ENCODE measurements at regions not wholly inside any gene's neighbourhood (a gene's known extent, or its start where the extent isn't known, plus 50 kb on each side); places are given as distances from the start of the nearest gene placed in this dataset.

GRCh38 chr9:82546136-82546535, 516.8 kb downstream of the RASEF start:
- Histone ChIP-seq H3K4me2 (ENCODE audit: extremely low read depth, insufficient read depth, low read length) (no peak overlapping the region), H3K79me2 (ENCODE audit: control insufficient read depth, insufficient read depth, low read length) (no peaks in the 10 kb centered on the region), H4K20me1 (ENCODE audit: control insufficient read depth, extremely low read depth, insufficient read depth, low read length) (no peaks in the 10 kb centered on the region), H3K4me3 (replicated peaks in 1 of 4; ENCODE audit: control extremely low read depth in 1 of 4, insufficient read depth in 1 of 4, low read depth in 3 of 4, low read length in 4 of 4) (no peak overlapping the region), H3K9me3 (ENCODE audit: control insufficient read depth, insufficient read depth, low read depth, low read length) (no peaks in the 10 kb centered on the region), H3K27me3 (ENCODE audit: control insufficient read depth, insufficient read depth, low read length) (no peaks in the 10 kb centered on the region), H2AFZ (ENCODE audit: low read length) (no peak overlapping the region), H3K36me3 (ENCODE audit: control insufficient read depth, insufficient read depth, low read length) (no peaks in the 10 kb centered on the region), H3K4me1 (ENCODE audit: control insufficient read depth, extremely low read depth, insufficient read depth, low read length) (no peaks in the 10 kb centered on the region), H3K9ac (ENCODE audit: insufficient read depth, low read length) (no peak overlapping the region), H3K27ac (ENCODE audit: insufficient read depth, low read length) (no peak overlapping the region)
- no peak for TF ChIP-seq EZH2 (IDR thresholded peaks at IDR 0.05; ENCODE audit: low read length, missing control alignments)
- no peak for TF ChIP-seq CTCF (conservative IDR thresholded peaks at IDR 0.05 in 1 of 2, IDR thresholded peaks at IDR 0.05 in 1 of 2; ENCODE audit: low read depth in 1 of 2, low read length in 2 of 2)
- DNase-seq (ENCODE audit: low read depth in 2 of 2) = no peak

DNA sequence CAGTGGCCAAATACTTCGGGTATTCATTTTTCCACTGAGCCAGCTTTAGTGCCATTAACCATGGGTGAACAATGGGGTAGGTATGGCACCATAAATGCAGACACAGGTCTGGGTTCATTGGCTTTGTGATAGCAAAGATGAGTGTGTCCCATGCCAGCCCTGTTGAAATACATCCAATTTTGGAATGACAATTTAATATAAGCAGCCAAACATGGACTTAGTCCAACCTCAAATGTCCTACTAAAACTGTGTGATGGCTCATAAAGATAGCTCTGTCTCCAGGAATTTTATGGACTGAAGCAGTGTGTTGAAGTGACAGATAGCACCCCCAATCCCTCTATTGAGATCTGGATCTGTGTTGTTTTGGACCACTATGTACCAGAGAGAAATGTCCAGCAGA, 514.9 kb downstream of the RASEF start:
- Histone ChIP-seq H3K4me3 (replicated peaks in 1 of 4; ENCODE audit: control extremely low read depth in 1 of 4, insufficient read depth in 1 of 4, low read depth in 3 of 4, low read length in 4 of 4) (no peak overlapping the region), H3K79me2 (ENCODE audit: control insufficient read depth, insufficient read depth, low read length) (no peaks in the 10 kb centered on the region), H4K20me1 (ENCODE audit: control insufficient read depth, extremely low read depth, insufficient read depth, low read length) (no peaks in the 10 kb centered on the region), H3K36me3 (ENCODE audit: control insufficient read depth, insufficient read depth, low read length) (no peaks in the 10 kb centered on the region), H3K27me3 (ENCODE audit: control insufficient read depth, insufficient read depth, low read length) (no peaks in the 10 kb centered on the region), H2AFZ (ENCODE audit: low read length) (no peak overlapping the region), H3K9me3 (ENCODE audit: control insufficient read depth, insufficient read depth, low read depth, low read length) (no peaks in the 10 kb centered on the region), H3K4me2 (ENCODE audit: extremely low read depth, insufficient read depth, low read length) (no peak overlapping the region), H3K27ac (ENCODE audit: insufficient read depth, low read length) (no peak overlapping the region), H3K9ac (ENCODE audit: insufficient read depth, low read length) (no peak overlapping the region), H3K4me1 (ENCODE audit: control insufficient read depth, extremely low read depth, insufficient read depth, low read length) (no peaks in the 10 kb centered on the region)
- TF ChIP-seq CTCF (conservative IDR thresholded peaks at IDR 0.05 in 1 of 2, IDR thresholded peaks at IDR 0.05 in 1 of 2; ENCODE audit: low read depth in 1 of 2, low read length in 2 of 2) = no peak
- TF ChIP-seq EZH2 (IDR thresholded peaks at IDR 0.05; ENCODE audit: low read length, missing control alignments) = no peak
- DNase-seq (ENCODE audit: low read depth in 2 of 2) = no peak

DNA sequence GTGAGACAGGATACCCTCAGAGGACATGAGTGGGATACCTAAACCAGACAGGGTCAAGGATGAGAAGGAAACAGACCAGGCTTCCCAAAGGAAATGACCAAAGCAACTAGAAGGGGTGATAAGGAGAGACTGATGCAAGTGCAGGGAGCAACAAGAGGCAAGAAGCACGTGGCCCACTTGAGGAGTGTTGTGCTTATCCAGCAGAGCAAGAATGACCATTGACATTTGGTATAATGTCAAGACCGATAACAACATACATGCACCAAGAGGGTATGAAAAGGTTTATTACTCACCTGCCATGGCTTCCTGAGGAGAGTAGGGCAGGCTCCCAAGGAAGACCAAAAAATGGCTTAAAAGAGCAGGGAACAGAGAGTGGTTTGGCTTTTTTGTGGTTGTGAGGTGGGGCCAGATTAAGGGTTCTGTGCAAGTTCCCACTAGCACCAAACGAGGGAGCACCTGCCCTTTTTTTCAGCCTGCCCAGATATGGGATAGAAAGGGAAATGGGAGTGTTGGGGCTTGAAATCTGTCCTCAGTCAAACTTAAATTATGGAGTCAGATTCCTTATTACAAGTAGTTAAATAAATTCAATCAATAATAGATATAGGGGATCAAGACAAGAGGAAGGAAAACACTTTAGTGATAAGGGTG, 513.6 kb downstream of the RASEF start:
- Histone ChIP-seq H3K9ac (ENCODE audit: insufficient read depth, low read length) (no peak overlapping the region), H3K4me1 (ENCODE audit: control insufficient read depth, extremely low read depth, insufficient read depth, low read length) (no peaks in the 10 kb centered on the region), H3K4me3 (replicated peaks in 1 of 4; ENCODE audit: control extremely low read depth in 1 of 4, insufficient read depth in 1 of 4, low read depth in 3 of 4, low read length in 4 of 4) (no peak overlapping the region), H3K9me3 (ENCODE audit: control insufficient read depth, insufficient read depth, low read depth, low read length) (no peaks in the 10 kb centered on the region), H3K4me2 (ENCODE audit: extremely low read depth, insufficient read depth, low read length) (no peak overlapping the region), H2AFZ (ENCODE audit: low read length) (no peak overlapping the region), H4K20me1 (ENCODE audit: control insufficient read depth, extremely low read depth, insufficient read depth, low read length) (no peaks in the 10 kb centered on the region), H3K79me2 (ENCODE audit: control insufficient read depth, insufficient read depth, low read length) (no peaks in the 10 kb centered on the region), H3K36me3 (ENCODE audit: control insufficient read depth, insufficient read depth, low read length) (no peaks in the 10 kb centered on the region), H3K27me3 (ENCODE audit: control insufficient read depth, insufficient read depth, low read length) (no peaks in the 10 kb centered on the region), H3K27ac (ENCODE audit: insufficient read depth, low read length) (no peak overlapping the region)
- TF ChIP-seq CTCF (conservative IDR thresholded peaks at IDR 0.05 in 1 of 2, IDR thresholded peaks at IDR 0.05 in 1 of 2; ENCODE audit: low read depth in 1 of 2, low read length in 2 of 2) (no peak), EZH2 (IDR thresholded peaks at IDR 0.05; ENCODE audit: low read length, missing control alignments) (no peak)
- DNase-seq (ENCODE audit: low read depth in 2 of 2) = no peak
